ENCODE measurements at regions not wholly inside any gene's neighbourhood (a gene's known extent, or its start where the extent isn't known, plus 50 kb on each side); places are given as distances from the start of the nearest gene placed in this dataset.

- TF ChIP-seq HMGA2 (CRISPR knock-in tag; IDR thresholded peaks at IDR 0.05): no peak
- TF ChIP-seq, protein P1, sequence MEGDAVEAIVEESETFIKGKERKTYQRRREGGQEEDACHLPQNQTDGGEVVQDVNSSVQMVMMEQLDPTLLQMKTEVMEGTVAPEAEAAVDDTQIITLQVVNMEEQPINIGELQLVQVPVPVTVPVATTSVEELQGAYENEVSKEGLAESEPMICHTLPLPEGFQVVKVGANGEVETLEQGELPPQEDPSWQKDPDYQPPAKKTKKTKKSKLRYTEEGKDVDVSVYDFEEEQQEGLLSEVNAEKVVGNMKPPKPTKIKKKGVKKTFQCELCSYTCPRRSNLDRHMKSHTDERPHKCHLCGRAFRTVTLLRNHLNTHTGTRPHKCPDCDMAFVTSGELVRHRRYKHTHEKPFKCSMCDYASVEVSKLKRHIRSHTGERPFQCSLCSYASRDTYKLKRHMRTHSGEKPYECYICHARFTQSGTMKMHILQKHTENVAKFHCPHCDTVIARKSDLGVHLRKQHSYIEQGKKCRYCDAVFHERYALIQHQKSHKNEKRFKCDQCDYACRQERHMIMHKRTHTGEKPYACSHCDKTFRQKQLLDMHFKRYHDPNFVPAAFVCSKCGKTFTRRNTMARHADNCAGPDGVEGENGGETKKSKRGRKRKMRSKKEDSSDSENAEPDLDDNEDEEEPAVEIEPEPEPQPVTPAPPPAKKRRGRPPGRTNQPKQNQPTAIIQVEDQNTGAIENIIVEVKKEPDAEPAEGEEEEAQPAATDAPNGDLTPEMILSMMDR (IDR thresholded peaks at IDR 0.05): no peak
- no peak for TF ChIP-seq MAX (CRISPR knock-in tag; IDR thresholded peaks at IDR 0.05)
- TF ChIP-seq, protein P2, sequence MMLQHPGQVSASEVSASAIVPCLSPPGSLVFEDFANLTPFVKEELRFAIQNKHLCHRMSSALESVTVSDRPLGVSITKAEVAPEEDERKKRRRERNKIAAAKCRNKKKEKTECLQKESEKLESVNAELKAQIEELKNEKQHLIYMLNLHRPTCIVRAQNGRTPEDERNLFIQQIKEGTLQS (CRISPR knock-in tag; conservative IDR thresholded peaks at IDR 0.05): no peak
- TF ChIP-seq ATF1 (CRISPR knock-in tag; IDR thresholded peaks at IDR 0.05): no peak
- no peak for TF ChIP-seq EMX1 (CRISPR knock-in tag; IDR thresholded peaks at IDR 0.05)
- no peak for TF ChIP-seq NR1H2 (CRISPR knock-in tag; IDR thresholded peaks at IDR 0.05)
- TF ChIP-seq ZNF232 (CRISPR knock-in tag; IDR thresholded peaks at IDR 0.05): no peak
- no peak for TF ChIP-seq SP1 (CRISPR knock-in tag; conservative IDR thresholded peaks at IDR 0.05)
- no peak for TF ChIP-seq NR3C1 (CRISPR knock-in tag; conservative IDR thresholded peaks at IDR 0.05; ENCODE audit: low read depth)
Observed at GRCh38 chrX:79564362-79564761, 197.2 kb upstream of the ITM2A start.

All from WTC11 (cell line).